Inflammatory macrophage treated with lipopolysaccharide for 4 hours (primary cell): ENCODE measurements at regions not wholly inside any gene's neighbourhood (a gene's known extent, or its start where the extent isn't known, plus 50 kb on each side); places are given as distances from the start of the nearest gene placed in this dataset.
"Not testable (repeated sequence)": the region's sequence is repeated elsewhere in the genome, so short reads cannot be mapped to it uniquely, and the experiment has no call there.

ENCODE experiments used
- DNase-seq: peaks from one replicate; pipeline ENCODE4 v3.0.0-alpha.2; 2020

DNA sequence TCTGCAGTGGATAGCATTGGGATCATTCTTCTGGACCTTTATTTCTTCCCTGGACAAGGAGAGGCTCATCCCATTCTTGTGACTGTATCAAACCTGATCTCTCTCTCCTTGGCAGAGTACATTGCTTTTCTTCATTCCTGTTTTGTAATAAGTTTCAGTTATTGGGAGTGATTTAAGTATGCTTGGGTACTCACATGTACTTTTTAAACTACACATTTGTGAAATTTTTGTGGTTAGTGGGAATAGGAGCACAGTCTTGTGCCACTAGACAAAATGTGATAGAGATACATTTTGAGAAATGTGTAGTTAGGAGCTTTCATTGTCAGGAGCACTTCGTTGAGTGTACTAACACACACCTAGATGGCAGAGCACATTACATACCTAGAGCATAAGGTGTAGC lies 262.6 kb downstream of the C3orf38 start:
- DNase-seq, result no peak

- no peak for DNase-seq
These were observed 266.7 kb downstream of the C3orf38 start for GRCh38 chr3:88416436-88416835.

- no peak for DNase-seq
These were observed 268.5 kb downstream of the C3orf38 start for GRCh38 chr3:88418219-88418618.

- no peak for DNase-seq
These were observed 283.8 kb downstream of the C3orf38 start for GRCh38 chr3:88433568-88433967.

GRCh38 chr3:88434001-88434400 lies 284.2 kb downstream of the C3orf38 start:
- no peak for DNase-seq

DNA sequence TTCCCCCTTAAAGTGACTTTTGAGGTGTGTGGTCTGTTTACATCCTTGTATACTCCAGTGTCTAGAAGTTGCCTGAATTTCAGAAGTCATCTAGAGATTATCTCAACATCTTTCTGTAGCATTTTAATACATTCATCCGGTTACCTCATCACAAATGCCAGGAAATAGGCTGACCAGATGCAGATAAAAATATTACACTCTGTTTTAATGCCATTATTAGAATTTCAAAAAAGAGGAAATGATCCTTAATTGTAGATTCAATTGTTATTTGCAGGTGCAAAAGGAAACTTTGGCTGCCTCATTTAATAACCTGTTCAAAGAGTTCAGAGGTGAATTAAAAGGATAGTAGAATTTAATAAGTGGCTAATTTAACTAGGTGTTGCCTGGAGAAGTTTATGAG lies 290.9 kb downstream of the C3orf38 start:
- no peak for DNase-seq

DNA sequence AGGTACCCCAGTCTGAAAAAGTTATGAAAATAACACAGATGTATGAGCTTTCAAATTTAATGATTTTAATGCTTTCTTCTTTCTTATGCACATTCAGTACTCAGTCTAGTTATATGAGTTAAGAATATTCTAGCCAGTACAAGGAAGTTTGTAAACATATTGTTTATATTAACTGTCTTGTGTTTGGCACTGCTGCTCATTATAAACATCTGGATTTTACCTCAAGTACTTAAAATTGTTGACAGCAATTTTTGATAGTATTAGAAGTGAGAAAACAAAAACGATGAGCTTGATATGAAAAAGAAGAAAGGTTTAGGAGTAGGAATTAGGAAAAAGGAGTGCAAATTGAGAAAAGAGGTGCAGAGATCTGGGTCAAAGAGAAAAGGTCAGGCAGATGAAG lies 293.3 kb downstream of the C3orf38 start:
- DNase-seq, result no peak

DNA sequence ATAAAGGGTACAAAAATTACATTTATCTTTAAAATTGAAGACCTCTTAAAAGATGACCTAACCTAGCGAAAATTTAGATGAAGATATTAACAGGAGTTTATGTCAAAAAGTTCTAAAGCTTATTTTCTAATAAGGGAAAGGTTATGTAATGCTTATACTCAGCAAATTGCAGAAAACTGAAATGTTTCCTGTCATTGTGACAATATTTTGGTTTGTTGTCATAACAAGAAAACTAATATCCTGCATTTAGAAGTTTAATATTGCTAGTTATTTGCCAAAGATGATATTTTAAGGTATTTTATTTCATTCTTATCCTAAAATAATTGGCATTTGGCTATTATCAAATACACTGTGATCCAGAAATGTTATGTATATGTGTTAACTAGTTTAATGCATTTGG lies 294.5 kb downstream of the C3orf38 start:
- DNase-seq, result no peak

DNA sequence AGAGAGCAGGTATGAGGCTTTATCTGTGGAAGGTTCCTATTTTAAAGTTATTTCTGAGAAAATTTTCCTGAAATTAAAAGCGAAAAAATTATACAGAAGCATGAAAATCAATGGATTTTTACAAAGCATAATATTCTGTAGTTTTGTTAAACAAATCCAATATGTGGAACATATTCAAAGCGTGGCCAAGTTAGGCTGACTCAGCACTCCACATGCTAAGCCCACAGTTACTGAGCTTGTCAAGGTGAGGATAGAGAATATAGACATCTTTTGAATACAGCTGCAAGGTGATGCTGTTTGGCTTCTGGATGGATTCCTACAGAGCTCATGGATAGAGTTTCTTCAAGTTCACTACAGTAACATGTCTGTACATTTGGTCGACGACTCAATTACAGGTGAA lies 302.5 kb downstream of the C3orf38 start:
- DNase-seq, result no peak

GRCh38 chr3:88460369-88460768 lies 310.6 kb downstream of the C3orf38 start:
- no peak for DNase-seq

DNA sequence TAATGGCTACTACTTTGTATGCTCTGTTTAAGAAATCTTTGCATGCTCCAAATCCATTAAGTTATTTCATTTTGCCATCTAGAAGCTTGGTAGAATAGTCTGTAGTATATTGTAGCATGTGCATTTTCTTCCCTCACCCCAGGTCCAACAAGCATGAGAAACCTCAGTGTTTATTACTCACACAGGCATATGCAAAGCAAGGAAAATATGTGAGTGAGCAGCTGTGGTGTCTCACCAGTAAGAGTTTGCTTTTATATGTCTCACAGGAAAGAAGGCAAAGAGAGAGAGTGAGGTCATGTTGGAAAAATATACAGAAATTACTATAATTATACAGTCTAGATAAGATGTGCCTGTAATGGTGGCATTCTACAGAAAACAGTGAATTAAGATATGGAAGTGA lies 312.5 kb downstream of the C3orf38 start:
- no peak for DNase-seq

DNA sequence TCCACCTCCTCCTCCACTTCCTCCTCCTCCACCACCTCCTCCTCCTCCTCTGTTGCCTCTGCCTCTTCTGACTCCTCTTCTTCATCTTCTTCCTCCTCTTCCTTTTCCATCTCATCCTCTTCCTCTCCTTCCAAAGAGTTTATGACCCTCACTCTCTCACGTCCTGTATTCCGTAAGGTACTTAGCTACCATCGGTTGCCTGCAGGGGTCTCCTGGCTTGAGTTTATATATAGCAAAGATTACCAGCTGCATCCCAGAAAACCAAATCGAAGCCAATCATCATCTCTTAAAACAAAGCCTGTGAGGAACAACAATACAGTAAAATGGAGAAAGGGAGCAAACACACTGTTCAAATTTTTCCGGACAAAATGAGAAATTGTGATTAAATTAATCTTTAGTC lies 317.4 kb downstream of the C3orf38 start:
- no peak for DNase-seq

DNA sequence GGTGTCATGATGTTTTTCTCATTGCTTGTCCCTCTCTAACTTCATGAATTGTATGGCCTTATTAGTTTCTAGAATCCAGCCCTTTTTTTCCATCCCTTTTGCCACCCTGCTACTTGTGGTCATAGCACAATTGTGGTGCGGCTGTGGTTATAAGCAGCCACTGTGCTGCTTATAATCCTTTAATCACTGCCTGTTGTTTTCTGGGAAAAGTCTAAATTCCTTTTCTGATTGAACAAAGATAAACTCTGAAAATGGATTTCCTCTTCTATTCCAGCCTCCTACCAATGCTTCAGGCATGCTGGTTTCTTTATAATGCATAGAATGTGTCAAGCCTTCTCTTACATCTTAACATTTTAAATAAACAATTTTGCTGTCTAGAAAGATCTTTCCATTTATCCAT lies 319.5 kb downstream of the C3orf38 start:
- no peak for DNase-seq

- no peak for DNase-seq
These were observed 328.7 kb downstream of the C3orf38 start for GRCh38 chr3:88478460-88478859.

DNA sequence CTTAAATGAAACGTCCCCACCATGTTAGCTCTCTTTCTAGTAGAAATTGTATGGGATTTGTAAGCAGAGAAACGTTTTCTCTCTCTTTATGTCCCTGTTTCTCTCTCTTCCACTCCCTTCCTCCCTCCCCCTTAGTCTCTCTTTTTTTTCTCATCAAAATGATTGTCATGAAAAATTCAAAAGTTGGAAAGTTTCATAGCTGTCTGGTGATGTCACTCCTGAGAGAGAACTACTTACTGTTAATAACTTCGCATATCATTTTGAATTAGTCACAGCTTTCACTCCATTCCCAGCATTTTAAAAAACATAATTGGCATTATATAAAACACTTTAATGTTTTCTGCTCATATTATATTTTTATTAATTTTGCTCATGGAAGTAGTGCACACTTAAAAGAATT lies 331.1 kb downstream of the C3orf38 start:
- no peak for DNase-seq

DNA sequence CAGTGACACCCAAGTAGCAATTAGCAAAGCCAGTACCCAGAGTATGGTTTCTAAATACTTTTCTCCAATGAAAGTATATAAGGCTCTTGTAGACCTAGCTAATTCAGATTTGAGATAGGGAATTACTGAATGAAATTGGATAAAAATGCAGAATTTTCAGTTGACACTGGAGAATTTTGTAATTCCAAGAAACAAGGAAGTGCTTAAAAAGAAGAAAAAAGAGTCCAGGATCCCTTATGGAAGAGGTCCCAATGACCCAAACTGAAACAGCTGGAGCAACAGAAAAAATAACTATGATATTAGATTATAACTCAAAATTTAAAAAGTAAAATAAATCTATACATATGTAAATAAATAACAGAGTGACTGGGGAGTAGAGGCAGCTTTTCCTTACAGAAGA lies 335.2 kb downstream of the C3orf38 start:
- no peak for DNase-seq

- not testable (repeated sequence) for DNase-seq
These were observed 359.1 kb downstream of the C3orf38 start for GRCh38 chr3:88508818-88509217.

DNA sequence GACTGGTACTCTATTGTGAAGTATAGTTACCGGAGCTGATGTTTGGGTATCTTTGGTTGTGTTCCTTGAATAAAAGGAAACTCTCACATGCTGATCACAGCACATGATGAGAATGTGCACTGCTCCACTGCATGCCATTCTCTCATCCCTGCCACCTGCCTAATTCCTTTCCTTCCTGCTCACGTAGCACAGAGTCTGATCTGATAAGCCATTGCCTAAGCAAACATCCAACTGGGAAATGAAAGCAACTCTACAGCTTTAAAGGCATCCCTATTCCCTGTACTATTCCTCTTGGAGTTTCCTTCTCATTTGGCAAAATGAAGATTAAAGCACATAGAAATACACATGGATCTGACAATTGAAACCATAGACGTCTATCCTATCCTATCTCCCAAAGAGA lies 359.8 kb downstream of the C3orf38 start:
- no peak for DNase-seq

DNA sequence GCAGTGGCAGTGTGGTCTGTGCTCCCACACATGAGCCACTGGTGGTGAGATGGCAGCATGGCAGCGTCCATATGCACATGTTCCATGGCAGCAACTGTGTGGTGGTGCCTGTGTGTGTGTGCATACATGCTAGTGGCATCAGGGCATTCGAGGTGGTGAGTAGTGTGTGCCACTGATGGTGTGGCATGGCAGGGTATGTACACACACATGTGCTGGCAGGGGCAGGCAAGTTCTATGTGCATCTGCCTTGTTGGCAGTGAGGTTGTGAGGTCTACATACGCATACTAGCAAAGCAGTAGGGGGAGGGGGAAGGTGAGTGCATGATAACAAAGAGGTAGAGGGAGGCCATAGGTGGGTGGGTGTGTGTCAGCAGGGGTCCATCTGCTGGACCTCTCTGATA lies 378.7 kb downstream of the C3orf38 start:
- DNase-seq, result no peak

GRCh38 chr3:88534534-88534933 lies 384.8 kb downstream of the C3orf38 start:
- no peak for DNase-seq

- DNase-seq, result no peak
These were observed 385.8 kb downstream of the C3orf38 start for GRCh38 chr3:88535563-88535962.

- no peak for DNase-seq
These were observed 393.2 kb downstream of the C3orf38 start for GRCh38 chr3:88542916-88543315.

DNA sequence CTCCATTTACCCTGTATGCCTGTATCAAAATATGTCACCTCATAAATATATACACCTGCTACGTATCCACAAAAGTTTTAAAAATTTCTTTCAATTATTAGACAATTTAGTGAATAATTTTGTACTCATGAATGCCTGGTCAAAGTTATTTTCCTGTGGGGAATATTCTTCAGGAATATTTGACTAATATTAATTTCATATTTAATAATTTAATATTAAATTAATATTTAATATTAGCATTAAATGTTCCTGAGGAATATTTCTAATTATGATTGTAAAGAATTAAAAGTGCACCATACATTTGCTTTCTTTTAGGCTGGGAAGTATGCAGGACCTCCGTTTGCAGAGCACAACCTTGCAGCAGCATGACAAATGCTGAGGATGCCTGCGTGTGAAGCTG lies 422.7 kb downstream of the C3orf38 start:
- DNase-seq, result no peak

- no peak for DNase-seq
These were observed 423.7 kb downstream of the C3orf38 start for GRCh38 chr3:88573472-88573871.

GRCh38 chr3:88574146-88574545 lies 424.4 kb downstream of the C3orf38 start:
- DNase-seq, result no peak

- no peak for DNase-seq
These were observed 434.7 kb downstream of the C3orf38 start for GRCh38 chr3:88584451-88584850.
